ENCODE measurements at regions not wholly inside any gene's neighbourhood (a gene's known extent, or its start where the extent isn't known, plus 50 kb on each side); places are given as distances from the start of the nearest gene placed in this dataset.

GRCh38 chr6:137413482-137413881, 80.7 kb downstream of the OLIG3 start:
- Histone ChIP-seq H3K79me2 (ENCODE audit: insufficient read depth, low read length) (no peaks in the 10 kb centered on the region), H3K36me3 (ENCODE audit: insufficient read depth, low read length) (no peaks in the 10 kb centered on the region), H3K9ac (ENCODE audit: low read depth, low read length, poor library complexity, severe bottlenecking) (no peak overlapping the region), H3K4me3 (ENCODE audit: low read length, poor library complexity, severe bottlenecking) (no peak overlapping the region), H2AFZ (ENCODE audit: low read length) (no peak overlapping the region), H3K4me2 (ENCODE audit: low read depth, low read length, poor library complexity, severe bottlenecking) (no peak overlapping the region), H3F3A (ENCODE audit: low read depth) (no peaks in the 10 kb centered on the region), H3K9me3 (ENCODE audit: insufficient read depth, low read depth, low read length) (no peaks in the 10 kb centered on the region), H3K27me3 (ENCODE audit: insufficient read depth, low read length, poor library complexity, severe bottlenecking) (no peaks in the 10 kb centered on the region), H3K9me2 (replicated peaks; ENCODE audit: low read depth, low read length) (no peaks in the 10 kb centered on the region), H3K4me1 (ENCODE audit: insufficient read depth, low read length, poor library complexity, severe bottlenecking) (no peaks in the 10 kb centered on the region), H4K20me1 (ENCODE audit: insufficient read depth, low read length, poor library complexity, severe bottlenecking) (no peaks in the 10 kb centered on the region)
- TF ChIP-seq, protein P1, sequence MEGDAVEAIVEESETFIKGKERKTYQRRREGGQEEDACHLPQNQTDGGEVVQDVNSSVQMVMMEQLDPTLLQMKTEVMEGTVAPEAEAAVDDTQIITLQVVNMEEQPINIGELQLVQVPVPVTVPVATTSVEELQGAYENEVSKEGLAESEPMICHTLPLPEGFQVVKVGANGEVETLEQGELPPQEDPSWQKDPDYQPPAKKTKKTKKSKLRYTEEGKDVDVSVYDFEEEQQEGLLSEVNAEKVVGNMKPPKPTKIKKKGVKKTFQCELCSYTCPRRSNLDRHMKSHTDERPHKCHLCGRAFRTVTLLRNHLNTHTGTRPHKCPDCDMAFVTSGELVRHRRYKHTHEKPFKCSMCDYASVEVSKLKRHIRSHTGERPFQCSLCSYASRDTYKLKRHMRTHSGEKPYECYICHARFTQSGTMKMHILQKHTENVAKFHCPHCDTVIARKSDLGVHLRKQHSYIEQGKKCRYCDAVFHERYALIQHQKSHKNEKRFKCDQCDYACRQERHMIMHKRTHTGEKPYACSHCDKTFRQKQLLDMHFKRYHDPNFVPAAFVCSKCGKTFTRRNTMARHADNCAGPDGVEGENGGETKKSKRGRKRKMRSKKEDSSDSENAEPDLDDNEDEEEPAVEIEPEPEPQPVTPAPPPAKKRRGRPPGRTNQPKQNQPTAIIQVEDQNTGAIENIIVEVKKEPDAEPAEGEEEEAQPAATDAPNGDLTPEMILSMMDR (conservative IDR thresholded peaks at IDR 0.05; ENCODE audit: low read length), result no peak
- TF ChIP-seq EZH2phosphoT487 (IDR thresholded peaks at IDR 0.05; ENCODE audit: borderline replicate concordance), result no peak

GRCh38 chr6:137412562-137412961, 81.6 kb downstream of the OLIG3 start:
- no peaks in the 10 kb centered on the region for H4K20me1 ChIP-seq (ENCODE audit: insufficient read depth, low read length, poor library complexity, severe bottlenecking)
- H3K36me3 ChIP-seq (ENCODE audit: insufficient read depth, low read length), result no peaks in the 10 kb centered on the region
- H3F3A ChIP-seq (ENCODE audit: low read depth), result no peaks in the 10 kb centered on the region
- no peak for TF ChIP-seq EZH2phosphoT487 (IDR thresholded peaks at IDR 0.05; ENCODE audit: borderline replicate concordance)
- TF ChIP-seq, protein P1 (conservative IDR thresholded peaks at IDR 0.05; ENCODE audit: low read length), result no peak
- no peak overlapping the region for H3K4me2 ChIP-seq (ENCODE audit: low read depth, low read length, poor library complexity, severe bottlenecking)
- no peaks in the 10 kb centered on the region for H3K4me1 ChIP-seq (ENCODE audit: insufficient read depth, low read length, poor library complexity, severe bottlenecking)
- H3K9me2 ChIP-seq (replicated peaks; ENCODE audit: low read depth, low read length), result no peaks in the 10 kb centered on the region
- no peak overlapping the region for H2AFZ ChIP-seq (ENCODE audit: low read length)
- no peaks in the 10 kb centered on the region for H3K27me3 ChIP-seq (ENCODE audit: insufficient read depth, low read length, poor library complexity, severe bottlenecking)
- H3K9ac ChIP-seq (ENCODE audit: low read depth, low read length, poor library complexity, severe bottlenecking), result no peak overlapping the region
- H3K9me3 ChIP-seq (ENCODE audit: insufficient read depth, low read depth, low read length), result no peaks in the 10 kb centered on the region
- no peak overlapping the region for H3K4me3 ChIP-seq (ENCODE audit: low read length, poor library complexity, severe bottlenecking)
- no peaks in the 10 kb centered on the region for H3K79me2 ChIP-seq (ENCODE audit: insufficient read depth, low read length)

DNA sequence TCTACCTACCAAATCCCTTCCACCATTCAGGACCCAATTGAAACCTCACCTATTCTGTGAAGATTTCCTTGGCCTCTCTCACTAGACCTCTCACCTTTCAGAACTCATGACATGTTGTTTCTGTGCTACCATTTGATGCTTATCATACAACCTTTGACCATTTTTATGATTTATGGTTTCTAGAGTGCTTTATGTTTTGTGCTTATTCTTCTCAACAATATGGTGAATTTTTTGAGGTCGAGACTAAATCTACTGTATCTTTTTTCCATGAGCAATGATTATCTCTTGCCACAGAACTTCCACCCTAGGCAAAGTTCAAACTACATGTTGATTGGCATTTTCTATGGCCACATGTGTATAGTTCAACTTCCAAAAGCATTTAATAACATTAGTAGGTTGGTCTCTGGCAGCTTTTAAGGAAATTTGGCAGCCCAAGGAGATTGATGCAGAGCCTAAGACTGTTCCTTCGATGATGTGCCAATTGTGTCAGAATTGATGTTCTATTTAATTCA, 84.9 kb downstream of the OLIG3 start:
- Histone ChIP-seq H3K27me3 (ENCODE audit: insufficient read depth, low read length, poor library complexity, severe bottlenecking) (no peaks in the 10 kb centered on the region), H3K9ac (ENCODE audit: low read depth, low read length, poor library complexity, severe bottlenecking) (no peak overlapping the region), H2AFZ (ENCODE audit: low read length) (no peak overlapping the region), H4K20me1 (ENCODE audit: insufficient read depth, low read length, poor library complexity, severe bottlenecking) (no peaks in the 10 kb centered on the region), H3K9me3 (ENCODE audit: insufficient read depth, low read depth, low read length) (no peaks in the 10 kb centered on the region), H3F3A (ENCODE audit: low read depth) (no peaks in the 10 kb centered on the region), H3K36me3 (ENCODE audit: insufficient read depth, low read length) (no peaks in the 10 kb centered on the region), H3K4me2 (ENCODE audit: low read depth, low read length, poor library complexity, severe bottlenecking) (no peak overlapping the region), H3K79me2 (ENCODE audit: insufficient read depth, low read length) (no peaks in the 10 kb centered on the region), H3K4me1 (ENCODE audit: insufficient read depth, low read length, poor library complexity, severe bottlenecking) (no peaks in the 10 kb centered on the region), H3K4me3 (ENCODE audit: low read length, poor library complexity, severe bottlenecking) (no peak overlapping the region), H3K9me2 (replicated peaks; ENCODE audit: low read depth, low read length) (no peaks in the 10 kb centered on the region)
- TF ChIP-seq, protein P1 (conservative IDR thresholded peaks at IDR 0.05; ENCODE audit: low read length), result no peak
- TF ChIP-seq EZH2phosphoT487 (IDR thresholded peaks at IDR 0.05; ENCODE audit: borderline replicate concordance), result no peak
